Thyroid gland (tissue), 4 donors: ENCODE measurements at regions not wholly inside any gene's neighbourhood (a gene's known extent, or its start where the extent isn't known, plus 50 kb on each side); places are given as distances from the start of the nearest gene placed in this dataset.
"Not testable (repeated sequence)": the region's sequence is repeated elsewhere in the genome, so short reads cannot be mapped to it uniquely, and the experiment has no call there.

Experiments used
- DNase-seq, 2 donors: peaks; one replicate each; pipeline ENCODE4 v3.0.0-alpha.2; 2019
- H3K27ac ChIP-seq, 3 donors: fragments of 200-600 bp; sonication (generic); 1 replicate in 2 of 3; 2 replicates in 1 of 3; pipeline ENCODE4 v1.5.1; 2016 to 2019; ENCODE audit warnings: mild to moderate bottlenecking in 1 of 3, moderate library complexity in 1 of 3
- H3K27me3 ChIP-seq: fragments of 200-600 bp; sonication (generic); one replicate; pipeline ENCODE4 v1.5.1; 2019
- H3K36me3 ChIP-seq, 2 donors: fragments of 200-600 bp; sonication (generic); one replicate each; pipeline ENCODE4 v1.5.1; 2016 to 2019
- H3K4me1 ChIP-seq, 2 donors: fragments of 200-600 bp; sonication (generic); one replicate each; pipeline ENCODE4 v1.5.1; 2017 to 2019
- H3K4me3 ChIP-seq, 3 donors: fragments of 200-600 bp; sonication (generic); replicated peaks in 1 of 3; 1 replicate in 2 of 3; 2 replicates in 1 of 3; pipeline ENCODE4 v1.5.1; 2016; ENCODE audit warnings: mild to moderate bottlenecking in 1 of 3
- H3K9me3 ChIP-seq: fragments of 200-600 bp; sonication (generic); one replicate; pipeline ENCODE4 v1.5.1; 2017
- CTCF ChIP-seq, 6 experiments: fragments of 200-600 bp in 3 of 6; fragments of 450-650 bp in 3 of 6; sonication (generic) in 3 of 6; IDR thresholded peaks; one replicate each; pipeline ENCODE4 v1.5.1; 2016 to 2019; ENCODE audit warnings: antibody characterized with exemption in 6 of 6, mild to moderate bottlenecking in 2 of 6, inconsistent platforms in 1 of 6, moderate library complexity in 1 of 6
- POLR2A ChIP-seq, 2 donors: fragments of 450-650 bp; IDR thresholded peaks; one replicate each; pipeline ENCODE4 v1.6.1; 2017; ENCODE audit warnings: antibody characterized with exemption in 2 of 2, mild to moderate bottlenecking in 2 of 2, moderate library complexity in 1 of 2
- WGBS, 2 donors: methylation state at CpG; one replicate each; pipeline ENCODE4 v1.1.5; 2017; 5-methylcytosine and 5-hydroxymethylcytosine counted together
- intact Hi-C: fragments of 100-400 bp; cut with DNase I; formaldehyde crosslinking; loops from one replicate; pipeline ENCODE4 v1.15.1; 2023

- intact Hi-C loops = no loop called here
- WGBS, 2 donors = 66 to 72% methylated on average over 6 of the region's 6 CpGs
- H3K4me3 ChIP-seq = no peak overlapping the region
Observed at GRCh38 chr1:55519937-55520683, 304.9 kb upstream of the USP24 start.

GRCh38 chr1:55519276-55519675 lies 304.1 kb upstream of the USP24 start:
- no peak for TF ChIP-seq CTCF (IDR thresholded peaks at IDR 0.05)
- TF ChIP-seq POLR2A (IDR thresholded peaks at IDR 0.05) = no peak
- Histone ChIP-seq H3K27ac (no peak overlapping the region), H3K27me3 (no peaks in the 10 kb centered on the region), H3K4me1 (peaks cover 35 to 38% of the 10 kb centered on the region in 2 donors), H3K4me3 (no peak overlapping the region), H3K9me3 (no peaks in the 10 kb centered on the region), H3K36me3 (no peaks in the 10 kb centered on the region)
- intact Hi-C loops = no loop called here
- no peak for DNase-seq
- 88 to 89% methylated on average over 1 of the region's 1 CpG for WGBS, 2 donors

More at GRCh38 chr1:55519937-55520683, 304.9 kb upstream of the USP24 start:
- no peak for DNase-seq
- no peaks in the 10 kb centered on the region for H3K36me3 ChIP-seq
- no peaks in the 10 kb centered on the region for H3K27me3 ChIP-seq
- no peaks in the 10 kb centered on the region for H3K9me3 ChIP-seq
- H3K27ac ChIP-seq = peak overlapping the region; percentile 45 to 65 (median 63)
- TF ChIP-seq POLR2A (IDR thresholded peaks at IDR 0.05) (no peak), CTCF (IDR thresholded peaks at IDR 0.05) (no peak)
- peaks cover 37 to 40% of the 10 kb centered on the region in 2 donors for H3K4me1 ChIP-seq

DNA sequence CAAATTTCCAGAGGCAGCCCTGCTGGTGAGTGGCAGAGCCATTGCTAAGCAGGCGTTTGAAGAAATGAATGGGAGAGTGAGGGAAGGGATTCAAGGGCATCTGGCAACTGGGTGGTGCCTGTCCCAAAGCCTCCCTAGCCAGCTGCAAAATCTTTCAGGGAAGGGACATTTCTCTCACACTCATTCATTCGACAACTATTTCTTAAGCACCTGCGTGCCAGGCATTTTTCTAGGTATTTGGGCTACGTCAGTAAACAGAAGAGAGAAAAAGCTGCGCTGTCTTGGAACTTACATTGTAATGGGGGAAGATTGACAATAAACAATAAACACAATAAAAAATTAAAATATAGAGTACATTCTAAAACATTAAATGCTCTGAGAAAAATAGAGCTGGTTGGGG lies 301.9 kb upstream of the USP24 start:
- no peak overlapping the region for H3K27ac ChIP-seq
- H3K27me3 ChIP-seq = no peaks in the 10 kb centered on the region
- TF ChIP-seq POLR2A (IDR thresholded peaks at IDR 0.05) = no peak
- TF ChIP-seq CTCF (IDR thresholded peaks at IDR 0.05) = no peak
- DNase-seq = no peak
- H3K4me1 ChIP-seq = peaks cover 23% of the 10 kb centered on the region in 2 donors
- intact Hi-C loops = no loop called here
- no peaks in the 10 kb centered on the region for H3K9me3 ChIP-seq
- no peaks in the 10 kb centered on the region for H3K36me3 ChIP-seq
- H3K4me3 ChIP-seq = no peak overlapping the region
- 80 to 99% methylated on average over 5 of the region's 5 CpGs for WGBS, 2 donors

- H3K27me3 ChIP-seq, DNase-seq, intact Hi-C loops, H3K27ac ChIP-seq, H3K36me3 ChIP-seq, H3K4me3 ChIP-seq, H3K9me3 ChIP-seq, H3K4me1 ChIP-seq: not testable (repeated sequence)
- 81 to 84% methylated on average over 4 of the region's 4 CpGs for WGBS, 2 donors
Observed at GRCh38 chr1:55514571-55514970, 299.4 kb upstream of the USP24 start.

DNA sequence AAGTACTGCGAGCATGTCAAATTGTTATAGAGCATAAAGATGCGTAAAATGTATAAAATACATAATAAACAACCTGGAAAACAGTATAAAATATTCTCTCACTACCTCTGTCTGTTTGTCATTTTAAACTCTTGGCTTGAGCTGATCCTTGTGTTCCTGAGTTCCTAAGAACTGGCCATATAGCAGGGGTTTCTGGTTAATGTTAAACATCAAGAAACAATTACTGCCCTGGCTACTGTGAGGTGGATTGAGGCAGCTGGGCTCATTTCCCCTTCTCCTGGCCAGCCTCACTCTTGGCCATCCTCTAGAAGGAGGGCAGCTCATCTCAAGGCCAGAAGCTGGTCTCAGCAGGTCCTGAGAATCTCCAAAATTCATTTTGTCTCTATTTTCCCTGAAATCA lies 297.3 kb upstream of the USP24 start:
- Histone ChIP-seq H3K4me3 (no peak overlapping the region), H3K27me3 (no peaks in the 10 kb centered on the region), H3K27ac (no peak overlapping the region), H3K4me1 (peaks cover 8 to 9% of the 10 kb centered on the region in 2 donors), H3K36me3 (no peaks in the 10 kb centered on the region), H3K9me3 (no peaks in the 10 kb centered on the region)
- WGBS, 2 donors = 95 to 97% methylated on average over 2 of the region's 2 CpGs
- TF ChIP-seq POLR2A (IDR thresholded peaks at IDR 0.05) (no peak), CTCF (IDR thresholded peaks at IDR 0.05) (no peak)
- intact Hi-C loops = no loop called here
- DNase-seq = no peak
